TTC549 (cell line): ENCODE measurements at regions not wholly inside any gene's neighbourhood (a gene's known extent, or its start where the extent isn't known, plus 50 kb on each side); places are given as distances from the start of the nearest gene placed in this dataset.
"Not testable (repeated sequence)": the region's sequence is repeated elsewhere in the genome, so short reads cannot be mapped to it uniquely, and the experiment has no call there.

ENCODE experiments used
- FAIRE-seq: peaks from 2 replicates; lab custom pipeline; 2012; peaks lifted over from hg19 to GRCh38; lab: Jason Lieb, UNC

DNA sequence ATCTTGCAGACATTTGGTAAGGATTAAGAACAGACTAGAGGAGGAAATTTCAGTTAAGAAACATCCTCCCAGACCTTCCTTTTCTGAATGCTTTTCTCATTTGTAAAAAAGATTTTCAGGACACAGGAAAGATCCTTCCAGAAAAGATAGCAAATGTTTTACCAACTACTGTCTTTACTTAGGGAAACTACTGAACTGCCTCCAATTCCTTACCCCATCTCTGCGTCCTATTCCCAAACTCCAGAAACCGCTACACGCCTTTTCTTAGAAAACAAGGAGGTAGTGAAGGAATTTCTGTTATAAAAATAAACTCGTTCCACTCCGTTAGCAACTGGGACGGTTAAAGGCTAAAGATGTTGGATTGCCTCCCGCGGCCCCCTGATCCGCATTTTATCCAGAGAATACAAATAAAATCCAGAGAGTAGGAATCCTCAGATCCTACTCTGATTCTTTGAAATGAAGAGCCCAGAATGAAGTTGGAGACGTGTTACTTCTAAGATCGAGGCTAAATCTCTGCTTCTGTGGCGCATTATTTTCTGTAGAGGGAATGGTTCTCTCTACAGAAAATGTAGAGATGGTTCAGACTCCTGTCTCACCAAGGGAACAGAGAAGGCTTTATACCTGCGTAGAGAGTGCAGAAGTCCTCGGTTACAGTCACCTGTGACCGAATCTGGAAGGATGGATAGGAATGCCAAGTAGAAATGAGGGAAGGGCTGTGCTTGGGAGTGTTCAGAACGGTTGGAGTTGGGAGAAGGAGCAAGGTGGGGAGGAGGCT, 133.0 kb downstream of the GPX5 start:
- no peak for FAIRE-seq

DNA sequence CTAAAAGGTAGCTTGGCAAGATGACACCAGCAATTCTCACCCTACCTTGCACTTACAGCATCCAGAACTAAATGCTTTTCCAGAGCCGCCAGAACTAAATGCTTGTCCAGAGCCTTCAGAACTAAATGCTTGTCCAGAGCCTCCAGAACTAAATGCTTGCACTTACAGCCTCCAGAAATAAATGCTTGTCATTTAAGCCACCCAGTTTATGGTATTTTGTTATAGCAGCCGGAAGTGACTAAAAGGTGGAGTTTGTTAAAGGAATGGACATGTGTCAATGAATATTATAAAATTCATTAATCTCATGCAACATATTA, 133.5 kb downstream of the GPX5 start:
- no peak for FAIRE-seq

- no peak for FAIRE-seq
Observed at GRCh38 chr6:28661097-28661713, 135.5 kb downstream of the GPX5 start.

- FAIRE-seq, result no peak
Observed at GRCh38 chr6:28664870-28665396, 139.3 kb downstream of the GPX5 start.

GRCh38 chr6:28673417-28673786, 147.7 kb downstream of the GPX5 start:
- FAIRE-seq, result no peak

DNA sequence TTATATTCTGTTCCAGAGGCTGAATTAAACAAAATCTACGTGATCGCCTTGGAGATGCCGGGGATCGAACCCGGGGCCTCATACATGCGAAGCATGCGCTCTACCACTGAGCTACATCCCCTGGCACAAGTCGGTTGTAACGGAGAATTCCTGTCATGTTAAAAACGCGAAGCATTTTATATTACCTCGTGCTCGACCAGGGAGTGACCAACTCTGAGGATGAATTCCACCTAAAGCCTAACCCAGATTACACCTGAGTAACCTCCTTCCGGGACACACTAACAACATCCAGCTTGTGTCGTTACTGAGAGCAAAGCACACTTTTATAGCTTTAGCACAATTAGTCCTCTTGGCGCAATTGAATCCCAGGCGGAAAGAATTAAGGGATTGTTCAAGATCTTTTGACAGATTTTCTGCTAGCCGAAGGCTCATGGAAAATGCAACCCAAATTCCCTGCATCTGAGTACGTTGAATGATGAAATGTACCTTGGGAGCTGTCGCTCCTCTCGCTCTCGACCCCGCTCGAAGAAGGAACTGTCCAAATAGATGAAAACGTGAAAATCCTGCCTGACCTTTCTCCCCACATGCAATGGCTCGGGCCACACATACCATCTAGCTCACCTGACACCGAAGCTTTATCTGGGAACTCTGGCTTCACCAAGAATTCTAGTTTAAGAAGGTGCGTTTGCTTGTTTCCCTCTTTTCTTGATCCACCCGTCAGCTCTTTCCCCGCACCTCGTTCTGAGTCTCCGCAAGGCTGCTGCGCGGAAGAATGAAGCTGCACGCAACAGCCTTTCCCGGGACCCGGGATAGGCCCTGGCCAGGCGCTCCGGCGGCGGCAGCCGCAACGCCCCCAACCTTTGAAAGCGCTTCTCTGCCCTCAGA, 148.3 kb downstream of the GPX5 start:
- FAIRE-seq, result no peak

DNA sequence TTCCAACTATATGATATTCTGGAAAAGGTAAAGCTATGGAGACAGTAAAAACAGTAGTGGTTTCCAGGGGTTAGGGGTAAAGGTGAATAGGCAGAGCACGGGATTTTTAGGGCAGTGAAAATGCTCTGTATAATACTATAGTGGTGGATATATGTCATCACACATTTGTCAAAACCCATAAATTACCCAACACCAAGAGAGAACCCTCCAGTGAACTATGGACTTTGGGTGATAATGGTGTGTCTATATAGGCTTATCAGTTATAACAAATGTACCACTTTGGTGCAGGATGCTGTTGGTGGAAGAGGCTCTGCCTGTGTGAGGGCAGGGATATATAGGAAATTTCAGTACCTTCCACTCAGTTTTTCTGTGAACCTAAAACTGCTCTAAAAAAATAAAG, 149.9 kb downstream of the GPX5 start:
- FAIRE-seq, result no peak

DNA sequence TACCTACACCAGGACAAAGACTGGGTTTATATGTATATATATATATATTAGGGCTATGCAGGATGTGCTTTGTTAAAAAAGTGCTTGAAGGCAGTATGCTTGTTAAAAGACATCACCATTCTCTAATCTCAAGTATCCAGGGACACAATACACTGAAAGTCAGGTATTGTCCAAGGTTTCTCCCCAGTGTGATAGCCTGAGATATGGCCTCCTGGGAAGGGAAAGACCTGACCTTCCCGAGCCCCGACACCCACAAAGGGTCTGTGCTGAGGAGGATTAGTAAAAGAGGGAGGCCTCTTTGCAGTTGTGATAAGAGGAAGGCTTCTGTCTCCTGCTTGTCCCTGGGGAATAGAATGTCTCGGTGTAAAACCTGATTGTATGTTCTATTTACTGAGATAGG, 156.9 kb downstream of the GPX5 start:
- FAIRE-seq, result no peak

DNA sequence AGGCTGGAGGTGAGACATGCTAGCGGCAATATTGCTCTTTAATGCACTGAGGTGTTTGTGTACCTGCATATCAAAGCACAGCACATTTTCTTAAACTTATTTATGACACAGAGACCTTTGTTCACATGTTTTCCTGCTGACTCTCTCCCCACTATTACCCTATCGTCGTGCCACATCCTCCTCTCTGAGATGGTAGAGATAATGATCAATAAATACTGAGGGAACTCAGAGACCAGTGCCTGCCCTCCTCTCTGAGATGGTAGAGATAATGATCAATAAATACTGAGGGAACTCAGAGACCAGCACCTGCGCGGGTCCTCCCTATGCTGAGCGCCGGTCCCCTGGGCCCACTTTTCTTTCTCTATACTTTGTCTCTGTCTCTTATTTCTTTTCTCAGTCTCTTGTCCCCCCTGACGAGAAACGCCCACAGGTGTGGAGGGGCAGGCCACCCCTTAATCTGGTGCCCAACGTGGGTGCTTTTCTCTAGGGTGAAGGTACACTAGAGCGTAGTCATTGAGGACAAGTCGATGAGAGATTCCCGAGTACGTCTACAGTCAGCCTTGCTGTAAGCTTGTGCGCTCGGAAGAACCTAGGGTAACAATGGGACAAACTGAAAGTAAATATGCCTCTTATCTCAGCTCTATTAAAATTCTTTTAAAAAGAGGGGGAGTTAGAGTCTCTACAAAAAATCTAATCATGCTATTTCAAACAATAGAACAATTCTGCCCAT, 157.4 kb downstream of the GPX5 start:
- FAIRE-seq, result not testable (repeated sequence)

DNA sequence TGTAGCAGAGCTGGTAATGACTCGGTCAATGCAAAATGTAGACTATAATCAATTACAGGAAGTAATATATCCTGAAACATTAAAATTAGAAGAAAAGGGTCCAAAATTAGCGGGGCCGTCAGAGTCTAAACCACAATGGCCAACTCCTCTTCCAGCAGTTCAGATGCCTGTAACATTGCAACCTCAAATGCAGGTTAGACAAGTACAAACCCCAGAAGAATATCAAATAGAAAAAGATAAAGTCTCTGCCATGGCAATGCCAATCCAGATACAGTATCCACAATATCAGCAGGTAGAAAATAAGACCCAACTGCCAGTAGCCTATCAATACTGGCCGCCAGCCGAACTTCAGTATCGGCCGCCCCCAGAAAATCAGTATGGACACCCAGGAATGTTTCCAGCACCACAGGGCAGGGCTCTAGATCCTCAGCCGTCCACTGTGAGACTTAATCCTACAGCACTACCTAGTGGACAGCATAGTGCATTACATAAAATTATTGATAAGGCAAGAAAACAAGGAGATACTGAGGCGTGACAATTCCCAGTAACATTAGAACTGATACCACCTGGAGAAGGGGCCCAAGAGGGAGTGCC, 158.4 kb downstream of the GPX5 start:
- FAIRE-seq, result peak; percentile 37

GRCh38 chr6:28685960-28686359, 160.3 kb downstream of the GPX5 start:
- not testable (repeated sequence) for FAIRE-seq

DNA sequence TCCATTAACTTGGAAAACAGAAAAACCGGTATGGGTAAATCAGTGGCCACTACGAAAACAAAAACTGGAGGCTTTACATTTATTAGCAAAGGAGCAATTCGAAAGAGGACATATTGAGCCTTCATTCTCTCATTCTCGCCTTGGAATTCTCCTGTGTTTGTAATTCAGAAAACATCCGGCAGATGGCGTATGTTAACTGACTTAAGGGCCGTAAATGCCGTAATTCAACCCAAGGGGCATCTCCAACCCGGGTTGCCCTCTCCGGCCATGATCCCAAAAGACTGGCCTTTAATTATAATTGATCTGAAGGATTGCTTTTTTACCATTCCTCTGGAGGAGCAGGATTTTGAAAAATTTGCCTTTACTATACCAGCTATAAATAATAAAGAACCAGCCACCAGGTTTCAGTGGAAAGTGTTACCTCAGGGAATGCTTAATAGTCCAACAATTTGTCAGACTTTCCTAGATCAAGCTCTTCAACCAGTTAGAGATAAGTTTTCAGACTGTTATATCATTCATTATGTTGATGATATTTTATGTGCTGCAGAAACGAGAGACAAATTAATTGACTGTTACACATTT, 160.9 kb downstream of the GPX5 start:
- peak; percentile 83 for FAIRE-seq

DNA sequence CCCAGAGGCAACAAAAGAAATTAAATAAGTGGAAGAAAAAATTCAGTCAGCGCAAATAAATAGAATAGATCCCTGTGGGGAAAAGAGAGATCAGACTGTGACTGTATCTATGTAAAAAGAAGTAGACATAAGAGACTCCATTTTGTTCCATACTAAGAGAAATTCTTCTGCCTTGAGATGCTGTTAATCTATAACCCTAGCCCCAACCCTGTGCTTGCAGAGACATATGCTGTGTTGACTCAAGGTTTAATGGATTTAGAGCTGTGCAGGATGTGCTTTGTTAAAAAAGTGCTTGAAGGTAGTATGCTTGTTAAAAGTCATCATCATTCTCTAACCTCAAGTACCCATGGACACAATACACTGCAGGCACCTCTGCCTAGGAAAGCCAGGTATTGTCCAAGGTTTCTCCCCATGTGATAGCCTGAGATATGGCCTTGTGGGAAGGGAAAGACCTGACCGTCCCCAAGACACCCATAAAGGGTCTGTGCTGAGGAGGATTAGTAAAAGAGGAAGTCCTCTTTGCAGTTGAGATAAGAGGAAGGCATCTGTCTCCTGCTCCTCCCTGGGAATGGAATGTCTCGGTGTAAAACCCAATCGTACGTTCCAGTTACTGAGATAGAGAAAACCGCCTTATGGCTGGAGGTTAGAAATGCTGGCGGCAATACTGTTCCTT, 161.8 kb downstream of the GPX5 start:
- FAIRE-seq, result not testable (repeated sequence)

DNA sequence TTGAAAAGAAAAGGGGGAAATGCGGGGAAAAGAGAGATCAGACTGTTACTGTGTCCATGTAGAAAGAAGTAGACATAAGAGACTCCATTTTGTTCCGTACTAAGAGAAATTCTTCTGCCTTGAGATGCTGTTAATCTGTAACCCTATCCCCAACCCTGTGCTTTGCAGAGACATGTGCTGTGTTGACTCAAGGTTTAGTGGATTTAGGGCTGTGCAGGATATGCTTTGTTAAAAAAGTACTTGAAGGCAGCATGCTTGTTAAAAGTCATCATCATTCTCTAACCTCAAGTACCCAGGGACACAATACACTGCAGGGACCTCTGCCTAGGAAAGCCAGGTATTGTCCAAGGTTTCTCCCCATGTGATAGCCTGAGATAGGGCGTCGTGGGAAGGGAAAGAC, 166.3 kb downstream of the GPX5 start:
- FAIRE-seq, result not testable (repeated sequence)

GRCh38 chr6:28693033-28693750, 167.5 kb downstream of the GPX5 start:
- FAIRE-seq, result no peak

GRCh38 chr6:28693751-28694443, 168.2 kb downstream of the GPX5 start:
- no peak for FAIRE-seq

DNA sequence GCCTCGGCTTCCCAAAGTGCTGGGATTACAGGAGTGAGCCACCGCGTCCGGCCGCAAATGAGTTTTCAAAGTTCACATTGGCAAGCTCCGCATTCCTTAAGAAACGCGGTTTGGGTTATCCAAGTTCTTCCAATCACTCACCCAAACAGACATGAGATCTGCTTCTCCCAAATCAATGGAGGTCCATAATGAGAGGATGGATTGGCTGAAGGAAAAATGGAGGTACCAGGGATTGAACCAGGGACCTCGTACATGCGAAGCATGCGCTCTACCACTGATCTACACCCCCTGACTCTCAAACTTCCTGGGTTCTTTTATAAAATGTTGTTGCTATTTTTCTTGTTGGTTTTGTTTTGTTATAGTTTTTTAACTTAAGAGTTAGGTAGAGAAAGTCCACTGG, 170.0 kb downstream of the GPX5 start:
- FAIRE-seq, result no peak

GRCh38 chr6:28696167-28696566, 170.5 kb downstream of the GPX5 start:
- FAIRE-seq, result no peak

DNA sequence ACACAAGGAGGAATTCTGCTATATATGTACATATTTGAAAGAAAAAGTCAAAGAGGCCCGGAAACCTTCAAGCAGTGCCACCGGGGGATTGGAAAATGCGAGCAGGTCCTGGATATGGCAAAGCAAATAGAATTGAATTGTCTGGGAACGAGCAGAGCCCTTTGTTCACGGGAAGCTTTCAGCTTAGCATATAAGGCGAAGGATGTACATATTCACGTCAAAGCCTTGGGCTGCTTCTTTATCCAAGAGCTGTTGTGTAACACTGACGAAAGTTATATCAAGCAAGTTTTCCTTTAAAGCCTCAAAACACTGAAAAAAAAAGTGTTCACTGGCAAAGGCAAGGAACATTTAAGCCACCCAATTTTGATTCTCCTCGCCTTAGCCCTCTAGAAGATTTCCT, 171.0 kb downstream of the GPX5 start:
- FAIRE-seq, result no peak
